NCI-H1417 treated with DMSO at 0.1 percent for 48 hours (cell line): ENCODE measurements at regions not wholly inside any gene's neighbourhood (a gene's known extent, or its start where the extent isn't known, plus 50 kb on each side); places are given as distances from the start of the nearest gene placed in this dataset.
"Not testable (repeated sequence)": the region's sequence is repeated elsewhere in the genome, so short reads cannot be mapped to it uniquely, and the experiment has no call there.

Source experiments
- DNase-seq: peaks from one replicate; lab custom pipeline; 2025; lab: John Stamatoyannopoulos, UW

- DNase-seq: peak; percentile 98
These were observed 127.9 kb upstream of the NOL4 start for GRCh38 chr18:34352385-34353163.

DNA sequence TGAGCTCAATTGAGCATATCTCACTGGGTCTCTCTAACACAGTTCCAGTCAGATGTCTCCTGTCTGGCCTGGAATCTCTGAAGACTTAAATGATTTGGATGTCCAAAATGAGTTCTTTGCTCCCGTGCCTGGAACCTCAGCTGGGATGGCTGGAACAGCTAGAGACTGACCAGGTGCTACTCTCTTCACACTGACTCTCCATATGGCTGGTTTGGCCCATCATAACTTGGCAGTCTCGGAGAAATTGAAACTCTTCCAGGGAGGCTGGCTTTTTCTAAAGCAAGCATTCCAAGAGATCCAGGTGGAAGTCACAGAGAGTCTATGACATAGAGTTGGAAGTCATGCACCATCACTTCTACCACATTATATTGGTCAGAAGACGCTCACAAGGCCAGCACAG is 129.6 kb upstream of the NOL4 start:
- no peak for DNase-seq

DNA sequence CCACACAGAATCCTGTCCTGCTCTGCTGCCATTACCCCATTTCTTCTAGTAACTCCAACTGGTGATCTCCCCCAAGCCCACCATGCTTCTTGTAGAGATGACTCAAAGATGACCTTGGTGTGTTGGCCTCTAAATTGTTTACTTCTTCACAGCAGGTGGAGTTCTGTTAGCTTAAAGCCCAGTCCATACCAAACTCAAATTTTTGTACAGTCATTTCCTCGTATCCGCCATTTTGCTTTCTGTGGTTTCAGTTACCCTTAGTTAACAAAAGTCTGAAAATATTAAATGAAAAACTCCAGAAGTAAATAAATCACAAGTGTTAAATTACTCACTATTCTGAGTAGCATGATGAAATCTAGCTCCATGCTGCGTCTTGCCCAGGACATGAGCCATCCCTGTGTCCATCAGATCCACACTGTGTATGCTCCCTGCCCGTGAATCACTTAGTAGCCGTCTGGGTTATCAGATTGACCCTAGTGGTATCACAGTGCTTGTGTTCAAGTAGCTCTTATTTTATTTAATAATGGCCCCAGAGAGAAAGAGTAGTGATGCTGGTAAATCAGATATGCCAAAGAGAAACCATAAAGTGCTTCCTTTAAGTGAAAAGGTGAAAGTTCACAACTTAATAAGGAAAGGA is 133.3 kb upstream of the NOL4 start:
- no peak for DNase-seq

GRCh38 chr18:34358923-34359322 is 134.2 kb upstream of the NOL4 start:
- DNase-seq: no peak

DNA sequence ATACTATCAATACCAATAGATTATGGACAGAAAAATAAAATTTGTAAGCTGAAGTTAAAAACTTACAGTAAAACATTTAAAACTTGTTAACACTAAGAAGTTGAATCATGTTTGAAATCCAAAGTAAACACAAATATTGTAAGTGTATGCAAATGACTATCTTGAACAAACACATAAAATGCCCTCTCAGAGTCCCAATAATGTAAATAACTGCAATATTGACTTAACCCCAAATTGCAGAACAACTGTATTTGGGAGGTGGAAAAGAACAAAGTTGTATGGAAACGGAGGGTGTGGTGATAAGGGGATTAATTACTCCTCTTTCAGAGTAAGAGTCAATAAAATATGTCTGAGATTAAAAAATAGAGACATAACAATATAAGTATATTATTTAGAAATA is 140.0 kb upstream of the NOL4 start:
- no peak for DNase-seq

- no peak for DNase-seq
These were observed 146.1 kb upstream of the NOL4 start for GRCh38 chr18:34370704-34371395.

GRCh38 chr18:34380326-34380725 is 155.6 kb upstream of the NOL4 start:
- no peak for DNase-seq

GRCh38 chr18:34385311-34385710 is 160.6 kb upstream of the NOL4 start:
- no peak for DNase-seq

- DNase-seq: no peak
These were observed 162.1 kb upstream of the NOL4 start for GRCh38 chr18:34386803-34387202.

- DNase-seq: no peak
These were observed 172.7 kb upstream of the NOL4 start for GRCh38 chr18:34397286-34397896.

GRCh38 chr18:34399892-34400291 is 175.2 kb upstream of the NOL4 start:
- DNase-seq: no peak

DNA sequence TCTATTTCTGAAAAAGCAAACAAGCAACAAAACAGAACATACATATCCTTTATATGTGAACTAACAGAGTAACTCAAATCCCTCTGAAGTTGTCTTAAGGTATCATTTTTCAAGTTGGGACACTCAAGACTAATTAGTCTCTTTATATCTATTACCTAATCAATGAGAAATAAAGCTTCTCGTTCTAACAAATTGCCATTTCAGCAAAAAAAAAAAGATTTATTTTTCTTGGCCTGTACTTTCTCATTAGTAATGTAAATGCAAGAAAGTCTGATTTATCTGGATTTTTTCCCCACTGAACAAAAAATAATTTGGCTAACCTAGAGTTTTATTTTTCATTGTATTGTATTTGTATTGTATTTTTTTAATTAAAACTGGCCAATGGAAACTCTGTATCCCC is 176.1 kb upstream of the NOL4 start:
- DNase-seq: no peak

- no peak for DNase-seq
These were observed 177.1 kb upstream of the NOL4 start for GRCh38 chr18:34401775-34402174.

DNA sequence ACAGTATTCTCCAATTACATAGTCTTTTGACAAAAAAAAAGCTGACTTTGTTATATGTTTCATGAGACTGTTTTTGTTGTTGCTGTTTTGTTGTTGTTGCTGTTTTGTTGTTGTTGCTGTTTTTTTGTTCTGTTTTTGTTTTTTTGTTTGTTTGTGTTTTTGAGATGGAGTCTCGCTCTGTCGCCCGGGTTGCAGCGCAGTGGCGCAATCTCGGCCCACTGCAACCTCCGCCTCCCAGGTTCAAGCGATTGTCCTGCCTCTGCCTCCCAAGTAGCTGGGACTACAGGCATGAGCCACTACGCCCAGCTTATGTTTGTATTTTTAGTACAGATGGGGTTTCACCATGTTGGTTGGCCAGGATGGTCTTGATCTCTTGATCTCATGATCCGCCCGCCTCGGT is 182.8 kb upstream of the NOL4 start:
- DNase-seq: not testable (repeated sequence)

- no peak for DNase-seq
These were observed 187.2 kb upstream of the NOL4 start for GRCh38 chr18:34411952-34412351.

GRCh38 chr18:34431042-34431441 is 206.3 kb upstream of the NOL4 start:
- DNase-seq: no peak

DNA sequence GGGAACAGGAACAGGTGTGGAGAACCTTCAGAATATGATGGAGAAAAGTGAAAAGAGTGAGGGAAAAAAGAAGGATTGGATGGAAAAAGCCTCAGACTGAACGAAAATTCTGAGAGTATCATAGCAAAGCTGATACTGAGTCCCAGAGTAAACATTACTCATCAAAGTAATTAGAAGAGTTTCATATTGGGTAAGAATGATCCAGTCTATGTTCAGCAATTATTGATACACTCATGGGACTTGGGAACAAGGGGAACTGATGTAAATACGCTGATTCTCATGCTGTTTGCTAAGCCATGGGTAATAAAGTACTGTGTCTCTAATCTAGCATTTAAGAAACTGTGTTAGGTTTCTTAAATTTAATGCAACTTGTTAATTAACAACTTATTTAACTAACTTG is 219.9 kb upstream of the NOL4 start:
- no peak for DNase-seq

DNA sequence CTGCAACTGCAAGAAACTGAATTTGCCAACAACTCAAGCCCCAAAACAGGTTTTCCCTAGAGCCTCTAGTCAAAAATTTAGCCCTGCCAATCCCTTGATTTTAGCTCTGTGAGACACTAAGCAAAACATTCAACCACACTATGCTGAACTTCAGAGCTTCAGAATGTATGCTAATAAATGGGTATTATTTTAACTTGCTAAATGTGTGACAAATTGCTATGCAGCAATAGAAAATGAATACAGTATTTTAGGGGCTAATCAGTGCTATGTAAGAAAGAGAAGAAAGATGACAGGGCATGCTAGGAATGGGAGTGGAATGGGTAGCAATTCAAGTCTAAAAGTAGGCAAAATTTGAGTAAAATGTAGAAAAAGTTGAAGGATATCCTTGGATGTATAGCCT is 223.9 kb upstream of the NOL4 start:
- no peak for DNase-seq

- no peak for DNase-seq
These were observed 233.0 kb upstream of the NOL4 start for GRCh38 chr18:34457761-34458160.

- DNase-seq: no peak
These were observed 233.8 kb upstream of the NOL4 start for GRCh38 chr18:34458410-34458977.

GRCh38 chr18:34461266-34461665 is 236.6 kb upstream of the NOL4 start:
- no peak for DNase-seq

DNA sequence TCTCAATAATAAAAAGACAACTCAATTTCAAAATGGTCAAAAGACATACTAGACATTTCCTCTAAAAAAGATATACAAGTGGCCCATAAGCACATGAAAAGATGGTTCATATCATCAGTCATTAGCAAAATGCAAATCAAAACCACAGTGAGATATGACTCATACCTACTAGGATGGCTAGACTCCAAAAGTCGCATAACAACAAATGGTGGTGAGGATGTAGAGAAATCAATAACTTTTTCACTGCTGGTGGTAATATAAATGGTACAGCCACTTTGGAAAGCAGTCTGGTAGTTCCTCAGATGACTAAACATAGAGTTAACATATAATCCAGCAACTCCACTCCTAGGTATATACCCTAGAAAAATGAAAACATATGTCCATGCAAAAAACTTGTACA is 242.3 kb upstream of the NOL4 start:
- no peak for DNase-seq
